T47D (cell line): ENCODE measurements at regions not wholly inside any gene's neighbourhood (a gene's known extent, or its start where the extent isn't known, plus 50 kb on each side); places are given as distances from the start of the nearest gene placed in this dataset.

Experiments
- DNase-seq, 2 experiments: peaks; one replicate each; pipeline versions ENCODE4 v3.0.0 to v3.0.0-alpha.2; 2011 to 2012; ENCODE audit warnings: low read depth in 1 of 2, low spot score in 1 of 2
- JUND ChIP-seq: IDR thresholded peaks from 2 replicates; pipeline ENCODE4 v1.6.1; 2012; ENCODE audit warnings: low read depth
- in situ Hi-C: cut with HindIII; loops from 2 replicates; pipeline ENCODE4 v1.10.0; 2016; ENCODE audit warnings: low sequenced_read_pairs, low pct_unique_long_range_greater_than_20kb

GRCh38 chr15:27592036-27592760, 506.9 kb downstream of the OCA2 start:
- in situ Hi-C loops, result no loop called here
- peak; percentile 25 to 77 for DNase-seq
- TF ChIP-seq JUND, result no peak
